IMR-90 (cell line): ENCODE measurements at regions not wholly inside any gene's neighbourhood (a gene's known extent, or its start where the extent isn't known, plus 50 kb on each side); places are given as distances from the start of the nearest gene placed in this dataset.

ENCODE experiments used
- ATAC-seq: fragments of 200-7000 bp; cut with Tn5 transposase; 2 replicates; pipeline ENCODE4 v1.9.1; 2020; ENCODE audit warnings: low read depth, mild to moderate bottlenecking, moderate library complexity
- BruUV-seq: library from RNA; stranded (reverse); fragments of 400-500 nt; replicated peaks from 2 replicates; lab custom pipeline; 2021; lab: Mats Ljungman, UMichigan
- CTCF ChIA-PET: fragments of 300-600 bp; formaldehyde crosslinking; extraction: SDS; loops from one replicate; lab custom pipeline; 2021; ENCODE audit warnings: antibody characterized with exemption; lab: Yijun Ruan, JAX
- POLR2A ChIA-PET: fragments of 300-600 bp; sonication (Branson Sonifier 250); formaldehyde crosslinking; loops from one replicate; lab custom pipeline; 2022; ENCODE audit warnings: antibody characterized with exemption; ENCODE audit not compliant: unreplicated experiment; lab: Charles Lee
- DNase-seq: peaks from one replicate; pipeline ENCODE4 v3.0.0; 2013
- H2AFZ ChIP-seq: replicated peaks from 2 replicates; pipeline ENCODE3; 2013; ENCODE audit warnings: low read length, mild to moderate bottlenecking; ENCODE audit not compliant: poor library complexity
- H2AK5ac ChIP-seq: 2 replicates; pipeline ENCODE4 v1.6.1; 2013; ENCODE audit warnings: low read depth, low read length, inconsistent platforms
- H2AK9ac ChIP-seq: replicated peaks from 2 replicates; pipeline ENCODE3; 2013; ENCODE audit warnings: mild to moderate bottlenecking, low read depth, low read length, moderate library complexity; ENCODE audit not compliant: poor library complexity
- H2BK120ac ChIP-seq: 2 replicates; pipeline ENCODE4 v1.6.1; 2013; ENCODE audit warnings: low read depth, low read length, inconsistent platforms
- H2BK15ac ChIP-seq: 3 replicates; pipeline ENCODE4 v1.6.1; 2013; ENCODE audit warnings: low read depth, low read length, inconsistent platforms
- H2BK20ac ChIP-seq: 2 replicates; pipeline ENCODE4 v1.6.1; 2013; ENCODE audit warnings: low read depth, mild to moderate bottlenecking, inconsistent platforms, low read length, moderate library complexity
- H2BK5ac ChIP-seq: 2 replicates; pipeline ENCODE4 v1.6.1; 2013; ENCODE audit warnings: mild to moderate bottlenecking, low read depth, low read length, inconsistent platforms; ENCODE audit not compliant: poor library complexity, severe bottlenecking
- H3K14ac ChIP-seq: replicated peaks from 2 replicates; pipeline ENCODE4 v1.6.1; 2013; ENCODE audit warnings: low read depth, low read length, inconsistent platforms
- H3K18ac ChIP-seq: 2 replicates; pipeline ENCODE4 v1.6.1; 2013; ENCODE audit warnings: low read depth, low read length, control low read depth
- H3K23ac ChIP-seq: 2 replicates; pipeline ENCODE4 v1.6.1; 2013; ENCODE audit warnings: low read depth, low read length, inconsistent platforms
- H3K27ac ChIP-seq: 2 replicates; pipeline ENCODE4 v1.5.1; 2013; ENCODE audit warnings: mild to moderate bottlenecking, control low read depth, low read length; ENCODE audit not compliant: insufficient read depth
- H3K27me3 ChIP-seq: 2 replicates; pipeline ENCODE4 v1.6.1; 2013; ENCODE audit warnings: low read length; ENCODE audit not compliant: control insufficient read depth, insufficient read depth
- H3K36me3 ChIP-seq: 2 replicates; pipeline ENCODE4 v1.6.1; 2013; ENCODE audit warnings: low read length, mixed read lengths; ENCODE audit not compliant: control insufficient read depth, insufficient read depth
- H3K4ac ChIP-seq: 2 replicates; pipeline ENCODE4 v1.6.1; 2013; ENCODE audit warnings: low read depth, low read length, inconsistent platforms
- H3K4me1 ChIP-seq: 2 replicates; pipeline ENCODE4 v1.6.1; 2013; ENCODE audit warnings: low read length, mixed read lengths; ENCODE audit not compliant: control insufficient read depth, insufficient read depth
- H3K4me2 ChIP-seq: 2 replicates; pipeline ENCODE4 v1.6.1; 2013; ENCODE audit warnings: low read depth, mild to moderate bottlenecking, control low read depth, low read length, moderate library complexity
- H3K4me3 ChIP-seq: 2 replicates; pipeline ENCODE4 v1.5.1; 2013; ENCODE audit warnings: low read depth, mild to moderate bottlenecking, control low read depth, low read length, moderate library complexity; ENCODE audit not compliant: insufficient read depth
- H3K56ac ChIP-seq: 2 replicates; pipeline ENCODE4 v1.6.1; 2013; ENCODE audit warnings: low read length, inconsistent platforms; ENCODE audit not compliant: insufficient read depth; ENCODE audit errors: extremely low read depth
- H3K79me1 ChIP-seq, 2 experiments: 2 replicates each; pipeline ENCODE4 v1.6.1; 2013; ENCODE audit warnings: low read length in 2 of 2, inconsistent platforms in 1 of 2, low read depth in 1 of 2
- H3K9ac ChIP-seq: 2 replicates; pipeline ENCODE4 v1.6.1; 2013; ENCODE audit warnings: low read depth, low read length, control low read depth
- H3K9me1 ChIP-seq: 2 replicates; pipeline ENCODE4 v1.6.1; 2013; ENCODE audit warnings: low read length, inconsistent platforms; ENCODE audit not compliant: insufficient read depth
- H3K9me3 ChIP-seq: 2 replicates; pipeline ENCODE4 v1.6.1; 2013; ENCODE audit warnings: low read length; ENCODE audit not compliant: control insufficient read depth, insufficient read depth
- H4K20me1 ChIP-seq: 2 replicates; pipeline ENCODE4 v1.6.1; 2013; ENCODE audit warnings: low read length, inconsistent platforms; ENCODE audit not compliant: insufficient read depth
- H4K5ac ChIP-seq: 2 replicates; pipeline ENCODE4 v1.6.1; 2013; ENCODE audit warnings: mild to moderate bottlenecking, low read depth, low read length, control low read depth
- H4K8ac ChIP-seq, 2 experiments: 2 replicates each; pipeline ENCODE4 v1.6.1; 2013; ENCODE audit warnings: low read depth in 2 of 2, low read length in 2 of 2, control low read depth in 1 of 2, inconsistent platforms in 1 of 2
- H4K91ac ChIP-seq: 2 replicates; pipeline ENCODE4 v1.6.1; 2013; ENCODE audit warnings: low read depth, low read length, inconsistent platforms; ENCODE audit not compliant: insufficient read depth
- CEBPB ChIP-seq: IDR thresholded peaks from 2 replicates; pipeline ENCODE4 v1.6.1; 2012; ENCODE audit warnings: low read depth, low read length, improper control_type of control experiment
- MAZ ChIP-seq: IDR thresholded peaks from 2 replicates; pipeline ENCODE4 v1.6.1; 2012; ENCODE audit warnings: low read depth, mild to moderate bottlenecking, low read length, improper control_type of control experiment, moderate library complexity, borderline replicate concordance
- MXI1 ChIP-seq: IDR thresholded peaks from 2 replicates; pipeline ENCODE4 v1.6.1; 2012; ENCODE audit warnings: low read depth, mild to moderate bottlenecking, low read length, moderate library complexity, borderline replicate concordance
- NFE2L2 ChIP-seq: fragments of 150-350 bp; IDR thresholded peaks from 2 replicates; pipeline ENCODE4 v1.6.1; 2016; ENCODE audit warnings: low read depth, mild to moderate bottlenecking, low read length
- RCOR1 ChIP-seq: IDR thresholded peaks from 2 replicates; pipeline ENCODE4 v1.6.1; 2012; ENCODE audit warnings: mild to moderate bottlenecking, low read length, improper control_type of control experiment; ENCODE audit not compliant: insufficient replicate concordance
- WGBS, 2 experiments: methylation state at CpG; one replicate each; pipeline versions ENCODE4 v1.1.5 to v1.1.7; 2013; ENCODE audit warnings: missing lambda C conversion rate in 2 of 2; ENCODE audit not compliant: insufficient read length in 1 of 2; ENCODE audit errors: extremely low coverage in 2 of 2; 5-methylcytosine and 5-hydroxymethylcytosine counted together
- dilution Hi-C: fragments of 300-500 bp; cut with HindIII; formaldehyde crosslinking; loops from one replicate; pipeline ENCODE4 v1.14.3; 2018; ENCODE audit warnings: low sequenced_read_pairs; ENCODE audit not compliant: unreplicated experiment
- in situ Hi-C: fragments of 300-500 bp; cut with MboI; formaldehyde crosslinking; loops from 3 replicates; pipeline ENCODE4 v1.14.3; 2019; ENCODE audit warnings: low sequenced_read_pairs, inconsistent platforms, mixed read lengths
- intact Hi-C: fragments of 100-400 bp; cut with micrococcal nuclease; formaldehyde crosslinking; loops from 2 replicates; pipeline ENCODE4 v1.10.0; 2022
- TF ChIP-seq, protein P1 (sequence below): fragments of 150-350 bp; IDR thresholded peaks from 2 replicates; pipeline ENCODE4 v1.6.1; 2017; ENCODE audit warnings: mild to moderate bottlenecking, antibody characterized with exemption, low read length, low read depth

- no peak overlapping the region for H2BK20ac ChIP-seq
- peaks cover 20% of the 10 kb centered on the region for H3K9me3 ChIP-seq
- TF ChIP-seq CEBPB (no peak), MAZ (no peak), NFE2L2 (no peak), RCOR1 (no peak), MXI1 (no peak)
- TF ChIP-seq, protein P1, sequence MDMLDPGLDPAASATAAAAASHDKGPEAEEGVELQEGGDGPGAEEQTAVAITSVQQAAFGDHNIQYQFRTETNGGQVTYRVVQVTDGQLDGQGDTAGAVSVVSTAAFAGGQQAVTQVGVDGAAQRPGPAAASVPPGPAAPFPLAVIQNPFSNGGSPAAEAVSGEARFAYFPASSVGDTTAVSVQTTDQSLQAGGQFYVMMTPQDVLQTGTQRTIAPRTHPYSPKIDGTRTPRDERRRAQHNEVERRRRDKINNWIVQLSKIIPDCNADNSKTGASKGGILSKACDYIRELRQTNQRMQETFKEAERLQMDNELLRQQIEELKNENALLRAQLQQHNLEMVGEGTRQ: no peak
- no peak overlapping the region for H2BK5ac ChIP-seq
- no peak overlapping the region for H3K4me3 ChIP-seq
- POLR2A ChIA-PET: no interaction called here
- H2BK120ac ChIP-seq: no peak overlapping the region
- no peak overlapping the region for H3K27ac ChIP-seq
- no peak for ATAC-seq
- CTCF ChIA-PET: interaction anchor here (0.7 kb wide), 1 partner anchor 42 kb away, joined by 6 read pairs; no protein-coding TSS in a partner anchor
- DNase-seq: no peak
- no peak overlapping the region for H4K5ac ChIP-seq
- no peaks in the 10 kb centered on the region for H3K4me1 ChIP-seq
- H3K23ac ChIP-seq: no peak overlapping the region
- H3K9me1 ChIP-seq: no peaks in the 10 kb centered on the region
- 20% methylated on average over 1 of the region's 6 CpGs; no CpG with 5 or more reads in 1 of the 2 experiments for WGBS, 2 experiments
- no peak overlapping the region for H2BK15ac ChIP-seq
- no peaks in the 10 kb centered on the region for H3K27me3 ChIP-seq
- no peaks in the 10 kb centered on the region for H3K79me1 ChIP-seq
- no peaks in the 10 kb centered on the region for H4K20me1 ChIP-seq
- dilution Hi-C loops: no loop called here
- no peak overlapping the region for H3K4me2 ChIP-seq
- H4K8ac ChIP-seq: no peak overlapping the region
- intact Hi-C loops: no loop called here
- no peak overlapping the region for H2AK9ac ChIP-seq
- in situ Hi-C loops: no loop called here
- no peaks in the 10 kb centered on the region for H3K36me3 ChIP-seq
- no peak overlapping the region for H2AK5ac ChIP-seq
- H3K14ac ChIP-seq: no peak overlapping the region
- H3K9ac ChIP-seq: no peak overlapping the region
- no peak overlapping the region for H4K91ac ChIP-seq
- no peak overlapping the region for H3K4ac ChIP-seq
- BruUV-seq: no TSS peak
- H3K56ac ChIP-seq: no peak overlapping the region
- no peak overlapping the region for H3K18ac ChIP-seq
- no peak overlapping the region for H2AFZ ChIP-seq
These were observed 1087.8 kb upstream of the TMEM132C start for GRCh38 chr12:127179176-127179575.
